Osteoblast (primary cell): ENCODE measurements at regions not wholly inside any gene's neighbourhood (a gene's known extent, or its start where the extent isn't known, plus 50 kb on each side); places are given as distances from the start of the nearest gene placed in this dataset.

ENCODE experiments used
- DNase-seq: peaks from one replicate; pipeline ENCODE4 v3.0.0; 2011; ENCODE audit warnings: low spot score, mixed read lengths; ENCODE audit not compliant: insufficient read length; ENCODE audit errors: missing footprints
- H2AFZ ChIP-seq: 2 replicates; pipeline ENCODE4 v1.6.0; 2011; ENCODE audit warnings: mild to moderate bottlenecking, low read length
- H3K27ac ChIP-seq: 2 replicates; pipeline ENCODE4 v1.5.1; 2011; ENCODE audit warnings: mild to moderate bottlenecking, low read depth, low read length, moderate library complexity
- H3K27me3 ChIP-seq: 2 replicates; pipeline ENCODE4 v1.6.0; 2012; ENCODE audit warnings: mild to moderate bottlenecking, control low read depth, inconsistent platforms, low read length, moderate library complexity; ENCODE audit not compliant: insufficient read depth
- H3K36me3 ChIP-seq: 2 replicates; pipeline ENCODE4 v1.5.1; 2011; ENCODE audit warnings: mild to moderate bottlenecking, low read length, control low read depth, moderate library complexity; ENCODE audit not compliant: insufficient read depth
- H3K4me1 ChIP-seq: 2 replicates; pipeline ENCODE4 v1.5.1; 2011; ENCODE audit warnings: mild to moderate bottlenecking, low read length, control low read depth, moderate library complexity; ENCODE audit not compliant: insufficient read depth
- H3K4me2 ChIP-seq: 2 replicates; pipeline ENCODE4 v1.6.0; 2011; ENCODE audit warnings: mild to moderate bottlenecking, low read length; ENCODE audit not compliant: insufficient read depth
- H3K4me3 ChIP-seq: fragments of 200-600 bp; sonication (generic); 3 replicates; pipeline ENCODE4 v1.5.1; 2012; ENCODE audit warnings: mild to moderate bottlenecking, low read length, inconsistent platforms; ENCODE audit not compliant: insufficient read depth
- H3K79me2 ChIP-seq: 2 replicates; pipeline ENCODE4 v1.6.0; 2012; ENCODE audit warnings: mild to moderate bottlenecking, low read length, control low read depth, inconsistent platforms; ENCODE audit not compliant: insufficient read depth
- H3K9me3 ChIP-seq: 2 replicates; pipeline ENCODE4 v1.5.1; 2011; ENCODE audit warnings: low read depth, low read length, control low read depth
- H4K20me1 ChIP-seq: 2 replicates; pipeline ENCODE4 v1.6.0; 2012; ENCODE audit warnings: mild to moderate bottlenecking, low read length, control low read depth; ENCODE audit not compliant: insufficient read depth
- CTCF ChIP-seq: IDR thresholded peaks from 2 replicates; pipeline ENCODE4 v1.5.1; 2011; ENCODE audit warnings: mild to moderate bottlenecking, low read depth, low read length, moderate library complexity; ENCODE audit errors: extremely low read depth

GRCh38 chr4:105036991-105037390, 109.7 kb upstream of the TET2 start:
- TF ChIP-seq CTCF, result no peak
- no peak overlapping the region for H3K4me2 ChIP-seq
- H3K27me3 ChIP-seq, result no peaks in the 10 kb centered on the region
- no peak overlapping the region for H3K27ac ChIP-seq
- no peaks in the 10 kb centered on the region for H3K79me2 ChIP-seq
- no peaks in the 10 kb centered on the region for H3K4me1 ChIP-seq
- H4K20me1 ChIP-seq, result no peaks in the 10 kb centered on the region
- no peaks in the 10 kb centered on the region for H3K9me3 ChIP-seq
- no peak overlapping the region for H2AFZ ChIP-seq
- no peak overlapping the region for H3K4me3 ChIP-seq
- DNase-seq, result no peak
- no peaks in the 10 kb centered on the region for H3K36me3 ChIP-seq

GRCh38 chr4:105042451-105042850, 104.2 kb upstream of the TET2 start:
- no peak overlapping the region for H3K4me2 ChIP-seq
- H3K36me3 ChIP-seq, result no peaks in the 10 kb centered on the region
- no peak overlapping the region for H3K4me3 ChIP-seq
- H3K27me3 ChIP-seq, result no peaks in the 10 kb centered on the region
- no peaks in the 10 kb centered on the region for H3K4me1 ChIP-seq
- TF ChIP-seq CTCF, result no peak
- H2AFZ ChIP-seq, result no peak overlapping the region
- H3K27ac ChIP-seq, result no peak overlapping the region
- no peak for DNase-seq
- no peaks in the 10 kb centered on the region for H3K9me3 ChIP-seq
- no peaks in the 10 kb centered on the region for H3K79me2 ChIP-seq
- H4K20me1 ChIP-seq, result no peaks in the 10 kb centered on the region

- TF ChIP-seq CTCF, result no peak
- H3K27me3 ChIP-seq, result no peaks in the 10 kb centered on the region
- H3K4me1 ChIP-seq, result no peaks in the 10 kb centered on the region
- no peaks in the 10 kb centered on the region for H3K36me3 ChIP-seq
- no peaks in the 10 kb centered on the region for H3K9me3 ChIP-seq
- H3K4me3 ChIP-seq, result no peak overlapping the region
- H4K20me1 ChIP-seq, result no peaks in the 10 kb centered on the region
- no peak overlapping the region for H3K27ac ChIP-seq
- H3K4me2 ChIP-seq, result no peak overlapping the region
- no peaks in the 10 kb centered on the region for H3K79me2 ChIP-seq
- DNase-seq, result no peak
- no peak overlapping the region for H2AFZ ChIP-seq
Measured at GRCh38 chr4:105050896-105051295, 95.8 kb upstream of the TET2 start.

GRCh38 chr4:105057370-105058105, 89.1 kb upstream of the TET2 start:
- H4K20me1 ChIP-seq, result no peaks in the 10 kb centered on the region
- no peak overlapping the region for H2AFZ ChIP-seq
- H3K27me3 ChIP-seq, result no peaks in the 10 kb centered on the region
- no peak overlapping the region for H3K4me2 ChIP-seq
- no peaks in the 10 kb centered on the region for H3K79me2 ChIP-seq
- no peak overlapping the region for H3K27ac ChIP-seq
- H3K36me3 ChIP-seq, result no peaks in the 10 kb centered on the region
- no peaks in the 10 kb centered on the region for H3K9me3 ChIP-seq
- no peak for DNase-seq
- TF ChIP-seq CTCF, result no peak
- no peak overlapping the region for H3K4me3 ChIP-seq
- H3K4me1 ChIP-seq, result no peaks in the 10 kb centered on the region
